NAMALWA (cell line): ENCODE measurements at regions not wholly inside any gene's neighbourhood (a gene's known extent, or its start where the extent isn't known, plus 50 kb on each side); places are given as distances from the start of the nearest gene placed in this dataset.

ENCODE experiments used
- DNase-seq: peaks from one replicate; pipeline ENCODE4 v3.0.0-alpha.2; 2015; ENCODE audit warnings: low spot score

- no peak for DNase-seq
Observed at GRCh38 chr7:34603711-34604444, 54.1 kb upstream of the NPSR1 start.
